ENCODE measurements at regions not wholly inside any gene's neighbourhood (a gene's known extent, or its start where the extent isn't known, plus 50 kb on each side); places are given as distances from the start of the nearest gene placed in this dataset.
A peak's percentile ranks its signal among the peaks of the same experiment; 100 is the strongest.

GRCh38 chr20:18977441-18977840, 163.9 kb downstream of the SCP2D1 start:
- peaks cover 12 to 16% of the 10 kb centered on the region in 2 experiments for H3K4me1 ChIP-seq (ENCODE audit: control insufficient read depth in 1 of 2, insufficient read depth in 1 of 2, low read depth in 1 of 2, low read length in 1 of 2)
- no peaks in the 10 kb centered on the region for H3K27me3 ChIP-seq
- H3K27ac ChIP-seq: no peak overlapping the region
- H3K9me3 ChIP-seq: no peaks in the 10 kb centered on the region
- H3K36me3 ChIP-seq: no peaks in the 10 kb centered on the region
- TF ChIP-seq, protein P1, sequence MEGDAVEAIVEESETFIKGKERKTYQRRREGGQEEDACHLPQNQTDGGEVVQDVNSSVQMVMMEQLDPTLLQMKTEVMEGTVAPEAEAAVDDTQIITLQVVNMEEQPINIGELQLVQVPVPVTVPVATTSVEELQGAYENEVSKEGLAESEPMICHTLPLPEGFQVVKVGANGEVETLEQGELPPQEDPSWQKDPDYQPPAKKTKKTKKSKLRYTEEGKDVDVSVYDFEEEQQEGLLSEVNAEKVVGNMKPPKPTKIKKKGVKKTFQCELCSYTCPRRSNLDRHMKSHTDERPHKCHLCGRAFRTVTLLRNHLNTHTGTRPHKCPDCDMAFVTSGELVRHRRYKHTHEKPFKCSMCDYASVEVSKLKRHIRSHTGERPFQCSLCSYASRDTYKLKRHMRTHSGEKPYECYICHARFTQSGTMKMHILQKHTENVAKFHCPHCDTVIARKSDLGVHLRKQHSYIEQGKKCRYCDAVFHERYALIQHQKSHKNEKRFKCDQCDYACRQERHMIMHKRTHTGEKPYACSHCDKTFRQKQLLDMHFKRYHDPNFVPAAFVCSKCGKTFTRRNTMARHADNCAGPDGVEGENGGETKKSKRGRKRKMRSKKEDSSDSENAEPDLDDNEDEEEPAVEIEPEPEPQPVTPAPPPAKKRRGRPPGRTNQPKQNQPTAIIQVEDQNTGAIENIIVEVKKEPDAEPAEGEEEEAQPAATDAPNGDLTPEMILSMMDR (IDR thresholded peaks at IDR 0.05): no peak
- no peak overlapping the region for H3K4me3 ChIP-seq (ENCODE audit: low read depth in 1 of 2, low read length in 1 of 2)

DNA sequence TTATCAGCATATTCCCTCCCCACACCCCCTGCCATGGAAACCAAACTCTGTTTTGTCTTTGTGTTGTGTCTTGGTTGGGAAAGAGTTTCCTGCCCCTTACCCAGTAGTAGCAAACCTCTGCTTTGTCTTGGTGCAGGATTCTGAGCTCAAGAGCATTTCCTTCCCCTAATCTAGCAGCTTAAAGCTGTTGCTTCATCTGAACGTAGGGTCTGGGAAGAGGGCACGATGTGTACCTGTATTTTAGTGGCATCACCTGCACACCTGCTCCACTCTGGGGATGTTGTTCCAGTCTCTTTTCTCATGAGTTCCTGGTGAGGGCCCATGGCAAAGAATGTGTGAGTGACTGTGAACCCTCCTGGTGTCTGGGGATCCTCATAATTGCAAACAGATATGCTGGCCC, 164.7 kb downstream of the SCP2D1 start:
- H3K4me1 ChIP-seq (ENCODE audit: control insufficient read depth in 1 of 2, insufficient read depth in 1 of 2, low read depth in 1 of 2, low read length in 1 of 2): peaks cover 12 to 16% of the 10 kb centered on the region in 2 experiments
- H3K36me3 ChIP-seq: no peaks in the 10 kb centered on the region
- peak overlapping the region in 1 of 2 experiments; percentile 2 for H3K4me3 ChIP-seq (ENCODE audit: low read depth in 1 of 2, low read length in 1 of 2)
- no peaks in the 10 kb centered on the region for H3K9me3 ChIP-seq
- TF ChIP-seq, protein P1 (IDR thresholded peaks at IDR 0.05): no peak
- peak overlapping the region; percentile 18 for H3K27ac ChIP-seq
- H3K27me3 ChIP-seq: no peaks in the 10 kb centered on the region

DNA sequence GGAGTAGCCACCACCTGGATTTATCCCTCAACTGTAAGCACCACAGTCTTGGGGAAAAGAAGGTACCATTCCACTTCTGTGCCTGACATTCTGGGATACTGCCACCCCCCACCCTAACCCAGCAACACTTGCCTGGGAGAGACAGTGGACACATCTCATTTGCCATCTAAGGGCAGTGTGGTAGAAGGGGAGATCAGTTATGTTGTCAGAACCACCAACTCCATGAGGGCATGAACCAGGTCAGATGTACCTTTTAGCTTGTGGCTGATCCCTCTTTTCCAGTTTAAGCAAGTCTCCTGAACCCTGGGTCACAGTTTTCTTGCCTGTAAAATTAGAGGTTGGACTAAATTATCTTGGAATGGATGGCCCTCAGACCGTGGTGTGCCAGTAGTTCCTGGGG, 165.5 kb downstream of the SCP2D1 start:
- TF ChIP-seq, protein P1 (IDR thresholded peaks at IDR 0.05): no peak

GRCh38 chr20:18981962-18982539, 168.5 kb downstream of the SCP2D1 start:
- TF ChIP-seq, protein P1 (IDR thresholded peaks at IDR 0.05): no peak
- no peak overlapping the region for H3K27ac ChIP-seq
- H3K4me3 ChIP-seq (ENCODE audit: low read depth in 1 of 2, low read length in 1 of 2): no peak overlapping the region
- H3K4me1 ChIP-seq (ENCODE audit: control insufficient read depth in 1 of 2, insufficient read depth in 1 of 2, low read depth in 1 of 2, low read length in 1 of 2): peaks cover 17 to 19% of the 10 kb centered on the region in 2 experiments
- no peaks in the 10 kb centered on the region for H3K27me3 ChIP-seq
- no peaks in the 10 kb centered on the region for H3K36me3 ChIP-seq
- H3K9me3 ChIP-seq: no peaks in the 10 kb centered on the region

More for the DNA sequence above, 165.5 kb downstream of the SCP2D1 start:
- peaks cover 12 to 16% of the 10 kb centered on the region in 2 experiments for H3K4me1 ChIP-seq (ENCODE audit: control insufficient read depth in 1 of 2, insufficient read depth in 1 of 2, low read depth in 1 of 2, low read length in 1 of 2)
- H3K27ac ChIP-seq: no peak overlapping the region
- no peaks in the 10 kb centered on the region for H3K27me3 ChIP-seq
- H3K36me3 ChIP-seq: no peaks in the 10 kb centered on the region
- no peak overlapping the region for H3K4me3 ChIP-seq (ENCODE audit: low read depth in 1 of 2, low read length in 1 of 2)
- no peaks in the 10 kb centered on the region for H3K9me3 ChIP-seq

DNA sequence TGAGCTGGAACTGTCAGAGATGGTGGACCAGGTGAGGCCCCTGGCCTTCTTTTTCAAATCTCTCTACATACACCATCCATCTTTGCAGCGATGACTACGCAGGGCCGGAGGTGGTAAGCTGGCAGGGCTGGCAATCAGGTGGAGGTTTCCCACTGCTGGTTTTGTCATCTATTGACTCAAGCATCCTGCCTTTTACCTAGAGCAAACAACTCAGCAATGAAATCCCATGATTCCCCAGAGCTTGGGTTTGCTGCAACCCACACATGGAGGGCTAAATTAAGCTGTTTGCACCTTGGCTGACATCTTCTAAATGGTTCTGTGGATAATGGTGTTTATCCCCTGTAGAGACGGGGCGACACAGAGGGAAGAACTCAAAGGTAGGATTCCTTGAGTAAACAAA, 170.2 kb downstream of the SCP2D1 start:
- Histone ChIP-seq H3K4me1 (ENCODE audit: control insufficient read depth in 1 of 2, insufficient read depth in 1 of 2, low read depth in 1 of 2, low read length in 1 of 2) (peaks cover 8 to 9% of the 10 kb centered on the region in 2 experiments), H3K27me3 (no peaks in the 10 kb centered on the region), H3K27ac (no peak overlapping the region), H3K9me3 (no peaks in the 10 kb centered on the region), H3K4me3 (ENCODE audit: low read depth in 1 of 2, low read length in 1 of 2) (no peak overlapping the region), H3K36me3 (no peaks in the 10 kb centered on the region)
- TF ChIP-seq, protein P1 (IDR thresholded peaks at IDR 0.05): no peak

All from neutrophil (primary cell).